Activated CD4-positive, alpha-beta T cell treated with anti-CD3 and anti-CD28 coated beads, Interleukin-2, amount 10 ng/mL, durations not matched to agents 7 days and 5 days (primary cell): ENCODE measurements at regions not wholly inside any gene's neighbourhood (a gene's known extent, or its start where the extent isn't known, plus 50 kb on each side); places are given as distances from the start of the nearest gene placed in this dataset.

Experiments
- CTCF ChIA-PET: fragments of 350-600 bp; sonication (Branson Sonifier 250); formaldehyde crosslinking; loops from one replicate; lab custom pipeline; 2021; ENCODE audit warnings: antibody characterized with exemption; lab: Charles Lee
- POLR2A ChIA-PET: fragments of 350-600 bp; sonication (Branson Sonifier 250); formaldehyde crosslinking; loops from one replicate; lab custom pipeline; 2021; ENCODE audit warnings: antibody characterized with exemption; lab: Charles Lee
- DNase-seq: peaks from one replicate; pipeline ENCODE4 v3.0.0-alpha.2; 2020
- H3K27ac Mint-ChIP-seq: one replicate; pipeline ENCODE4 v1.8.0; 2021; ENCODE audit warnings: mild to moderate bottlenecking, moderate library complexity, mixed read lengths
- H3K27me3 Mint-ChIP-seq: one replicate; pipeline ENCODE4 v1.8.0; 2021; ENCODE audit warnings: mixed read lengths
- H3K36me3 Mint-ChIP-seq: one replicate; pipeline ENCODE4 v1.8.0; 2021; ENCODE audit warnings: low read depth, mixed read lengths
- H3K4me1 Mint-ChIP-seq: one replicate; pipeline ENCODE4 v1.8.0; 2021; ENCODE audit warnings: mixed read lengths
- H3K4me3 Mint-ChIP-seq: one replicate; pipeline ENCODE4 v1.8.0; 2021; ENCODE audit warnings: mild to moderate bottlenecking, moderate library complexity, mixed read lengths
- H3K9me3 Mint-ChIP-seq: one replicate; pipeline ENCODE4 v1.8.0; 2021; ENCODE audit warnings: mixed read lengths

GRCh38 chrX:38856670-38857265, 55.5 kb downstream of the MID1IP1 start:
- ChIA-PET CTCF (no interaction called here), POLR2A (no interaction called here)
- Mint-ChIP-seq H3K4me1 (peaks cover 2% of the 10 kb centered on the region), H3K36me3 (no peaks in the 10 kb centered on the region), H3K27me3 (no peaks in the 10 kb centered on the region), H3K9me3 (no peaks in the 10 kb centered on the region), H3K4me3 (no peak overlapping the region), H3K27ac (no peak overlapping the region)
- no peak for DNase-seq

DNA sequence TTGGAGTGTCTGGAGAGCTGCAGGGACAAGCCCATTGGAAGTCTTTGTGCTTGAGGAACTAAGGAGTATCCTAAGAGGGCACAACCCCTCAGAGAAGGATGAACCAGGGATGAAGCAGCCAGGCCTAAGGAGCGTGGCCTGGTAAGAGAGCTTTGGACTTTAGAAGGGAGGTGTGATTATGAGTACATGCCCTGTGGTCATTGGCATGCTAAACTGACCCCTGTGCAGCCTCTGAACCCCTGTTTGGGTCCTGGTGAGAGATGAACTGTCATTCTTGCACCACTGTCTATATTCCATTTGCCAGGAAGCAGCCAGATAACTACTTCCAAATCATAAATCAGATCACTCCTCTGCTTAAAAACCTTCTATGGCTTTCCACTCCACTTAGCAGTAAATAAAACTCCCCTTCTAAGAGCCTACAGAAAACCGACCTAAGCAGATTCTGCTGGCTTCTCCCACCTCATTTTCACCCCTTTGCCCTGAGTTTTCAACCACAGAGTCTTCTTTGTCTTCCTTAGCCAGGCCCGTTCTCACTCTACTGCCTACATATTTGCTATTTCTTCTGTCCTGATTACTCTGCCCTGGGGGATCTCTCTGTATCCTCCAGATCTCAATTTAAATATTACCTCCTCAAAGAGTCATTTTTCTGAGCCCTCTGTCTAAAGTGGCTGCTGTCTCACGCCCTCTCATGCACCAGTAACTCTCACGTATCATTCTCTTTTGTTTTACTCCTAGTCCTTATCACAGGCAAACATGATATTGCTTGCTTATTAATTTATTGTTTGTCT, 56.7 kb downstream of the MID1IP1 start:
- Mint-ChIP-seq H3K9me3 (no peaks in the 10 kb centered on the region), H3K36me3 (no peaks in the 10 kb centered on the region), H3K4me1 (peaks cover 2% of the 10 kb centered on the region), H3K27me3 (no peaks in the 10 kb centered on the region), H3K4me3 (no peak overlapping the region), H3K27ac (no peak overlapping the region)
- ChIA-PET CTCF (no interaction called here), POLR2A (no interaction called here)
- no peak for DNase-seq

- Mint-ChIP-seq H3K36me3 (no peaks in the 10 kb centered on the region), H3K27ac (no peak overlapping the region), H3K4me3 (no peak overlapping the region), H3K27me3 (no peaks in the 10 kb centered on the region), H3K9me3 (no peaks in the 10 kb centered on the region), H3K4me1 (peaks cover 2% of the 10 kb centered on the region)
- ChIA-PET POLR2A (no interaction called here), CTCF (no interaction called here)
- no peak for DNase-seq
These were observed 58.3 kb downstream of the MID1IP1 start for GRCh38 chrX:38859602-38860001.

GRCh38 chrX:38860106-38861013, 59.1 kb downstream of the MID1IP1 start:
- no peaks in the 10 kb centered on the region for H3K27me3 Mint-ChIP-seq
- ChIA-PET POLR2A (no interaction called here), CTCF (no interaction called here)
- H3K36me3 Mint-ChIP-seq: no peaks in the 10 kb centered on the region
- H3K4me1 Mint-ChIP-seq: peaks cover 2% of the 10 kb centered on the region
- no peak for DNase-seq
- H3K9me3 Mint-ChIP-seq: no peaks in the 10 kb centered on the region
- H3K4me3 Mint-ChIP-seq: no peak overlapping the region
- no peak overlapping the region for H3K27ac Mint-ChIP-seq

DNA sequence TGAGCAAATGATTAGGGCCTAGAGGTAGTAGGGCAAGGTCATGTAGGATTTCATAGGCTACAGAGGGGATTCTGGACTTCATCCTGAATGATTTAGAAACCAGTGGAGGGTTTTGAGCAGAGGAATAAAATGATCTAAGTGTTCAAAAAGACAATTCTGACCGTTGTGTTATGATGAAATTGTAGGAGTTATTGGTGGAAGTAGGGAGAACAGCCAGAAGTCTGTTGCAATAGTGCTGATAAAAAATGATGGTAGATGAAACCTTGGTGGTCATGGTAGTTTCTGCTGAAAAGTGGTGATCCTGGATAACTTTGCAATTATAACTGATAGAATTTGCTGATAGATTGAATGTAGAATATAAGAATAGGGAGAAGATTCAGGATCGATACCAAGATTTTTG, 60.2 kb downstream of the MID1IP1 start:
- Mint-ChIP-seq H3K4me1 (peaks cover 2% of the 10 kb centered on the region), H3K27me3 (no peaks in the 10 kb centered on the region), H3K27ac (no peak overlapping the region), H3K4me3 (no peak overlapping the region), H3K36me3 (no peaks in the 10 kb centered on the region), H3K9me3 (no peaks in the 10 kb centered on the region)
- POLR2A ChIA-PET: no interaction called here
- CTCF ChIA-PET: no interaction called here
- no peak for DNase-seq

DNA sequence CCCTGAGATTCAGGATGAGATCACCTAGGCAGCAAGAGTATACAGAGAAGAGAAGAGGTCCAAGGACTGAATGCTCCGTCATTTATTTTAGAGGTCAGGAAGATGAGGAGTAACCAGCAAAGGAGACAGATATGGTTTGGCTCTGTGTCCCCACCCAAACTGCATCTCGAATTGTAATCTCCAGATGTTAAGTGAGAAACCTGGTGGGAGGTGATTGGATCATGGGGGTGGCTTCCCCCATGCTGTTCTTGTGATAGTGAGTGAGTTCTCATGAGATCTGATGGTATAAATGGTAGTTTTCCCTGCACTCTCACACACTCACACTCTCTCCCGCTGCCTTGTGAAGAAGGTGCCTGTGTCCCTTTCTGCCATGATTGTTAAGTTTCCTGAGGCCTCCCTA, 60.8 kb downstream of the MID1IP1 start:
- no peak for DNase-seq
- Mint-ChIP-seq H3K27ac (no peak overlapping the region), H3K9me3 (no peaks in the 10 kb centered on the region), H3K27me3 (no peaks in the 10 kb centered on the region), H3K36me3 (no peaks in the 10 kb centered on the region), H3K4me3 (no peak overlapping the region), H3K4me1 (peaks cover 2% of the 10 kb centered on the region)
- ChIA-PET POLR2A (no interaction called here), CTCF (no interaction called here)

DNA sequence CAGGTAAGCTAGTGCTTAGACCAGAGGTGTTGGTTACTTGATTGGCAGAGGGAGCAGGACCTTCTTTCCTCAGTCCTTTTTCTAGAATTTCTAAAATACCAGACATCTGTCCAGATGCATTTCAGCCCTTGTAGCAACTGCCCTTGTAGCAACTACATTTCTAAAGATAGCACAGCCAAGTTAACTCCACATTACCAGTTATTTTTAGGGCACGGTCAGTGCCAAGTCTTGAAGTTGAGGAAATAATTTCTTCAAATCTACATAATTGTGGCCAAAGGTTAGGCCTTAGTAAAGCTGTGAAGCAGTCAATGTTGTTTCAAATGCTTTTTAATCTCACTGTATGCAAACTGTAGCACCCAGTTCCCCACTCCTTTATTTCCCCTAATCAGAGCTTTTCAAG, 62.9 kb downstream of the MID1IP1 start:
- no peaks in the 10 kb centered on the region for H3K36me3 Mint-ChIP-seq
- H3K4me1 Mint-ChIP-seq: peaks cover 2% of the 10 kb centered on the region
- H3K27ac Mint-ChIP-seq: no peak overlapping the region
- CTCF ChIA-PET: no interaction called here
- DNase-seq: no peak
- no peaks in the 10 kb centered on the region for H3K9me3 Mint-ChIP-seq
- POLR2A ChIA-PET: no interaction called here
- no peaks in the 10 kb centered on the region for H3K27me3 Mint-ChIP-seq
- no peak overlapping the region for H3K4me3 Mint-ChIP-seq

DNA sequence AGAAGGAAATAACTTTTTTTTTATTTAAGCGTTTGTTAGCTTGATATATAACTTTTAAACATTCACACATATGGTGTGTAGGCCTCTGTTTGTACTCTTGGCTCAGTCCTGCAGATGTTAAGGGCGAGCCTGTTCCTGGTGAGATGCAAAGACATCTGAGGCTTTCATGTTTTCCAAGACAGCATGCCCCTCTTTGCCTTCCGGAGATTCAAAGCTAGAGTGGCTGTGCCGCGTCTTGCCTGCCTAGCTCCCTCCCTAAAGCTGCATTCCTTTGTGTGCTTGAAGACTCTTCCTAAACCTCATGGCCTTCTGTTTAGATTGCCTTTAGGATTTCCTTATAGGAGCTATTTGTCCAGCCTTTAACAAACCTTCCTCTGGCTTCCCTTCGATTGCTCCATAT, 67.1 kb downstream of the MID1IP1 start:
- Mint-ChIP-seq H3K9me3 (no peaks in the 10 kb centered on the region), H3K36me3 (no peaks in the 10 kb centered on the region), H3K4me1 (no peaks in the 10 kb centered on the region), H3K4me3 (no peak overlapping the region), H3K27ac (no peak overlapping the region), H3K27me3 (no peaks in the 10 kb centered on the region)
- ChIA-PET CTCF (no interaction called here), POLR2A (no interaction called here)
- no peak for DNase-seq

DNA sequence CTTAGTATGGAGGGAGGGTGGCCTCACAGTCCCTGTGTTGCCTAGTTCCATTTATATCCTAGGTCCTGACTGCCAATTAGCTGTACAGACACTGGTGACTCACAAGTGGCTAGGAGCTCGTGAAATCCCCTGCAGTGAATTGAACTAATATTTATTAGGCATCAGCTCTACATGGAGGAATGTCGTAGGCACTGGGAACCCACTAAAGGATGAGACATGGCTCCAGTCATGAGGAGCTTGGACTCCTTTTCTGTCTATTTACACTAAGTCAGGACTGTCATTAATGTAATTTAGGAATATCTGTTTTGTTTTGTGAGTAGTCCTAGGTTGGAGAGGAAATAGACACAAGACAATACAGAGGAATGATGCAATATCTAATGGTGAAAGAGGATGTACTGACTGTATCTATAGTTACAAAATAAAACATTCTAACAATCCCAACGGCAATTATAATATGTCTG, 67.7 kb downstream of the MID1IP1 start:
- H3K27me3 Mint-ChIP-seq: no peaks in the 10 kb centered on the region
- H3K4me3 Mint-ChIP-seq: no peak overlapping the region
- no peaks in the 10 kb centered on the region for H3K9me3 Mint-ChIP-seq
- no peak overlapping the region for H3K27ac Mint-ChIP-seq
- no peak for DNase-seq
- H3K36me3 Mint-ChIP-seq: no peaks in the 10 kb centered on the region
- no peaks in the 10 kb centered on the region for H3K4me1 Mint-ChIP-seq
- ChIA-PET CTCF (interaction anchor here (0.7 kb wide), 1 partner anchor 23 kb away, joined by 3 read pairs; no protein-coding TSS in a partner anchor), POLR2A (no interaction called here)

- H3K27ac Mint-ChIP-seq: no peak overlapping the region
- ChIA-PET POLR2A (no interaction called here), CTCF (no interaction called here)
- no peaks in the 10 kb centered on the region for H3K4me1 Mint-ChIP-seq
- DNase-seq: no peak
- H3K36me3 Mint-ChIP-seq: no peaks in the 10 kb centered on the region
- H3K4me3 Mint-ChIP-seq: no peak overlapping the region
- no peaks in the 10 kb centered on the region for H3K27me3 Mint-ChIP-seq
- no peaks in the 10 kb centered on the region for H3K9me3 Mint-ChIP-seq
These were observed 69.2 kb downstream of the MID1IP1 start for GRCh38 chrX:38870361-38870895.

DNA sequence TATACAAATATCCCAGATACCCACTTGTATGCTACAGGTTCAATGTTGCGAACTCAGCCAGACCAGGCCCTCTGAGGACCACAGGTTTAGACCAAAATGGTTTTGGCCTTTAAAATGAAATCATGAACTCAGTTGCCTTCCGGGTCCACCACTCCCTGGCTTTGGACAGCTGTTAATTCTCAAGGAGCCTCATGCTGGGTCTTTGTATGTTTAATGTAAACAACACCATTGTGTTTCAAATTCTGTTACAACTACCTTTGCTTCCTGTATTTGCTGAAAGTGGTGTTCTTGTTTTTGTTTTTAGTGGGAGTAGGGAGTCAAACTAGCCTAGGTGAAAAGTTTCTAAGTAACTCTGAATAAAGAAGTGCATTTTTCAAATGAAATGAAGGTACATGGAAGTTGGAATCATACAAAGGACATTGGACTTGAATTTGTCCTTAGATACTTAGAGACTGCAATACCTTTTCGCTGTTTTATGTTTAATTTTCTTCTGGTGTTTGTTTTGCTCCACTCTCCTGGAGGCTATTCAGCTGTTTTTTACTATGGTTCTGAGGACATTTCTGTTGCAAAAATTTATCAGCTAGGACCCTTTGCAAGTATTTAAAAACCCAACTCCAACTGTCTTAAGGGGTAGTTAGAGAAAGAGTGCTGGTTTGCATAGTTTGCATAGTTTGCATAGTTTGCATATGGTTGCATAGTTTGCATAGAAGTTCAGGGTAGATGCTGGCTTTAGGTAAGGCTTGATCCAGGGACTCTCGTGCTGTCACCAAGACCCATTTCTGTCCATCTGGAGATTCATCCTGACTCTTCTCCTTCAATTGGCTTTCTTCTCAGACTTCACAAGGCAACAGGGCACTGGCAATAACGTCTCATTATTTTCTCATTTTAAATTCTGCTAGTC, 70.1 kb downstream of the MID1IP1 start:
- POLR2A ChIA-PET: no interaction called here
- Mint-ChIP-seq H3K27ac (no peak overlapping the region), H3K4me1 (no peaks in the 10 kb centered on the region), H3K9me3 (no peaks in the 10 kb centered on the region), H3K4me3 (no peak overlapping the region), H3K36me3 (no peaks in the 10 kb centered on the region), H3K27me3 (no peaks in the 10 kb centered on the region)
- CTCF ChIA-PET: no interaction called here
- DNase-seq: no peak

- no peak overlapping the region for H3K27ac Mint-ChIP-seq
- POLR2A ChIA-PET: no interaction called here
- no peak for DNase-seq
These were observed 76.1 kb downstream of the MID1IP1 start for GRCh38 chrX:38877366-38877765.

More at GRCh38 chrX:38877366-38877765, 76.1 kb downstream of the MID1IP1 start:
- H3K4me1 Mint-ChIP-seq: peaks cover 18% of the 10 kb centered on the region
- H3K27me3 Mint-ChIP-seq: no peaks in the 10 kb centered on the region
- no peaks in the 10 kb centered on the region for H3K36me3 Mint-ChIP-seq
- H3K4me3 Mint-ChIP-seq: no peak overlapping the region
- CTCF ChIA-PET: no interaction called here
- peaks cover 4% of the 10 kb centered on the region for H3K9me3 Mint-ChIP-seq
